ENCODE measurements at regions not wholly inside any gene's neighbourhood (a gene's known extent, or its start where the extent isn't known, plus 50 kb on each side); places are given as distances from the start of the nearest gene placed in this dataset.

GRCh38 chr7:52431082-52431815 lies 604.2 kb upstream of the POM121L12 start:
- Histone ChIP-seq H3K36me3 (no peaks in the 10 kb centered on the region), H3K4me3 (no peak overlapping the region), H3K27me3 (no peaks in the 10 kb centered on the region), H3K27ac (no peak overlapping the region), H3K9me3 (no peaks in the 10 kb centered on the region), H3K4me1 (ENCODE audit: insufficient read depth) (no peaks in the 10 kb centered on the region)
- intact Hi-C loops (cut with DNase I) = no loop called here
- TF ChIP-seq POLR2A (IDR thresholded peaks at IDR 0.05) (no peak), CTCF (IDR thresholded peaks at IDR 0.05) (no peak)
- WGBS, 3 donors = 92 to 96% (median 92%) methylated on average over 36 of the region's 36 CpGs
- DNase-seq = no peak

GRCh38 chr7:52423251-52423650 lies 612.2 kb upstream of the POM121L12 start:
- intact Hi-C loops (cut with DNase I) = no loop called here
- no peaks in the 10 kb centered on the region for H3K9me3 ChIP-seq
- TF ChIP-seq POLR2A (IDR thresholded peaks at IDR 0.05) (no peak), EP300 (IDR thresholded peaks at IDR 0.05) (no peak), CTCF (IDR thresholded peaks at IDR 0.05) (no peak)
- 93 to 97% (median 96%) methylated on average over 1 of the region's 1 CpG for WGBS, 3 donors
- no peak for DNase-seq
- no peaks in the 10 kb centered on the region for H3K27me3 ChIP-seq
- no peaks in the 10 kb centered on the region for H3K4me1 ChIP-seq (ENCODE audit: insufficient read depth)
- H3K36me3 ChIP-seq = no peaks in the 10 kb centered on the region
- H3K27ac ChIP-seq = no peak overlapping the region
- H3K4me3 ChIP-seq = no peak overlapping the region

GRCh38 chr7:52413051-52413450 lies 622.4 kb upstream of the POM121L12 start:
- H3K27me3 ChIP-seq = no peaks in the 10 kb centered on the region
- no peaks in the 10 kb centered on the region for H3K4me1 ChIP-seq (ENCODE audit: insufficient read depth)
- H3K27ac ChIP-seq = no peak overlapping the region
- H3K4me3 ChIP-seq = no peak overlapping the region
- H3K36me3 ChIP-seq = no peaks in the 10 kb centered on the region
- DNase-seq = no peak
- TF ChIP-seq EP300 (IDR thresholded peaks at IDR 0.05) = no peak
- no peak for TF ChIP-seq POLR2A (IDR thresholded peaks at IDR 0.05)
- no peak for TF ChIP-seq CTCF (IDR thresholded peaks at IDR 0.05)
- WGBS, 3 donors = 66 to 94% (median 75%) methylated on average over 5 of the region's 5 CpGs
- intact Hi-C loops (cut with DNase I) = no loop called here
- H3K9me3 ChIP-seq = no peaks in the 10 kb centered on the region

GRCh38 chr7:52410032-52410431 lies 625.4 kb upstream of the POM121L12 start:
- no peak for TF ChIP-seq POLR2A (IDR thresholded peaks at IDR 0.05)
- TF ChIP-seq CTCF (IDR thresholded peaks at IDR 0.05) = no peak
- no peak for TF ChIP-seq EP300 (IDR thresholded peaks at IDR 0.05)
- Histone ChIP-seq H3K4me1 (ENCODE audit: insufficient read depth) (peaks cover 2% of the 10 kb centered on the region), H3K4me3 (no peak overlapping the region), H3K27me3 (no peaks in the 10 kb centered on the region), H3K36me3 (no peaks in the 10 kb centered on the region), H3K9me3 (no peaks in the 10 kb centered on the region), H3K27ac (no peak overlapping the region)
- 89 to 92% (median 90%) methylated on average over 4 of the region's 4 CpGs for WGBS, 3 donors
- DNase-seq = no peak
- intact Hi-C loops (cut with DNase I) = no loop called here
